Esophagus squamous epithelium (tissue), 4 donors: ENCODE measurements at regions not wholly inside any gene's neighbourhood (a gene's known extent, or its start where the extent isn't known, plus 50 kb on each side); places are given as distances from the start of the nearest gene placed in this dataset.

ENCODE experiments used
- POLR2A ChIP-seq, 4 donors: fragments of 450-650 bp; IDR thresholded peaks; one replicate each; pipeline ENCODE4 v1.6.1; 2017; ENCODE audit warnings: antibody characterized with exemption in 4 of 4, mild to moderate bottlenecking in 4 of 4, moderate library complexity in 3 of 4
- TF ChIP-seq, protein P1 (sequence below), 6 experiments: fragments of 450-650 bp in 4 of 6; fragments of 200-600 bp in 2 of 6; sonication (generic) in 2 of 6; IDR thresholded peaks; one replicate each; pipeline ENCODE4 v1.5.1; 2016 to 2019; ENCODE audit warnings: antibody characterized with exemption in 6 of 6, mild to moderate bottlenecking in 4 of 6, moderate library complexity in 4 of 6

DNA sequence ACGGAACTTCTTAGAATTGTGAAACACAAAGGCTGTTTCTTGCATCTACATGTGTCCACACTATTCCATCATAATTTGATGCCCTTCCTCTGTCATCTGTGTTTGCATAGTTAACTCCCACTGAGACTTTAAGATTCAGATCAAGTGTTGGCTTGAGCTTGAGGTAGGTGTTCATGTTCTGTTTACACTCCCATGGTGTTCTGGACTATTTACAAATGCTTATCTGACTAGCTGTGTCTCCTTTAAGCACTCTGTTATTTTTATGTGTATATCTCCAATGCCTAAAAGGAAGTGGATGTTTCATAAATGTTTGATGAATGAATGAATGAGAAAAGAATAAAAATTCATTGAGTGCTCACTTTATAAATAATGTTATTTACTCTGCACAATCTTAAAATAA is 622.7 kb downstream of the RAB28 start:
- TF ChIP-seq POLR2A (IDR thresholded peaks at IDR 0.05): no peak
- TF ChIP-seq, protein P1, sequence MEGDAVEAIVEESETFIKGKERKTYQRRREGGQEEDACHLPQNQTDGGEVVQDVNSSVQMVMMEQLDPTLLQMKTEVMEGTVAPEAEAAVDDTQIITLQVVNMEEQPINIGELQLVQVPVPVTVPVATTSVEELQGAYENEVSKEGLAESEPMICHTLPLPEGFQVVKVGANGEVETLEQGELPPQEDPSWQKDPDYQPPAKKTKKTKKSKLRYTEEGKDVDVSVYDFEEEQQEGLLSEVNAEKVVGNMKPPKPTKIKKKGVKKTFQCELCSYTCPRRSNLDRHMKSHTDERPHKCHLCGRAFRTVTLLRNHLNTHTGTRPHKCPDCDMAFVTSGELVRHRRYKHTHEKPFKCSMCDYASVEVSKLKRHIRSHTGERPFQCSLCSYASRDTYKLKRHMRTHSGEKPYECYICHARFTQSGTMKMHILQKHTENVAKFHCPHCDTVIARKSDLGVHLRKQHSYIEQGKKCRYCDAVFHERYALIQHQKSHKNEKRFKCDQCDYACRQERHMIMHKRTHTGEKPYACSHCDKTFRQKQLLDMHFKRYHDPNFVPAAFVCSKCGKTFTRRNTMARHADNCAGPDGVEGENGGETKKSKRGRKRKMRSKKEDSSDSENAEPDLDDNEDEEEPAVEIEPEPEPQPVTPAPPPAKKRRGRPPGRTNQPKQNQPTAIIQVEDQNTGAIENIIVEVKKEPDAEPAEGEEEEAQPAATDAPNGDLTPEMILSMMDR (IDR thresholded peaks at IDR 0.05): no peak
